ENCODE measurements at regions not wholly inside any gene's neighbourhood (a gene's known extent, or its start where the extent isn't known, plus 50 kb on each side); places are given as distances from the start of the nearest gene placed in this dataset.

DNA sequence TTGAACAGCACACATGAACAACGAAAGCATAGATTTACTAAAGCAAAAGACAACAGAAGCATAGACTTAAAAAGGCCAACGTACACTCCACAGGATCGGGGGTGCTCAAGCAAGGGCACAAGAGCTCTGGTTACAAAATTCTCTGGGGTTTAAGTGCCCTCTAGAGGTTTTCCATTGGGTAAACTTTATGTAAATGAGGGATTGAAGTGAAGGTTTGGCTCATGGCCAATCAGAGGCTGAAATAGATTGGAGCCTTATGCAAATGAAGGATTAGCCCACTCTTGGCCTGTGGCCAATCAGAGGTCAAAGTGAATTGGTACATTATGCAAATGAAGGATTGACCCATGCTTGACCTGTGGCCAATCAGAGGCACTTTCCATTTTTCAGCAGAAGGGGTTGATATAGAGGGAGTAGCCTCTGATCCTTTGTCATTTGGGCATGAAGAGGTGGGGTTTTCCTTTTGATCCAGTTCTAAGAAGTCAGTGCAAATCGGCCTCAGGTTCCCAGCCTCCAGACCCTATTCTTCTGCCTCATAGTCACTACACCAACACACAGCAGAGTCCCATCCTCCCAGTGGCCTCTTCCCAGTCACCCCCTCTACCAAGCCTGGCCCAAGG is 244.9 kb downstream of the THBS2 start:
- TF ChIP-seq, protein P1, sequence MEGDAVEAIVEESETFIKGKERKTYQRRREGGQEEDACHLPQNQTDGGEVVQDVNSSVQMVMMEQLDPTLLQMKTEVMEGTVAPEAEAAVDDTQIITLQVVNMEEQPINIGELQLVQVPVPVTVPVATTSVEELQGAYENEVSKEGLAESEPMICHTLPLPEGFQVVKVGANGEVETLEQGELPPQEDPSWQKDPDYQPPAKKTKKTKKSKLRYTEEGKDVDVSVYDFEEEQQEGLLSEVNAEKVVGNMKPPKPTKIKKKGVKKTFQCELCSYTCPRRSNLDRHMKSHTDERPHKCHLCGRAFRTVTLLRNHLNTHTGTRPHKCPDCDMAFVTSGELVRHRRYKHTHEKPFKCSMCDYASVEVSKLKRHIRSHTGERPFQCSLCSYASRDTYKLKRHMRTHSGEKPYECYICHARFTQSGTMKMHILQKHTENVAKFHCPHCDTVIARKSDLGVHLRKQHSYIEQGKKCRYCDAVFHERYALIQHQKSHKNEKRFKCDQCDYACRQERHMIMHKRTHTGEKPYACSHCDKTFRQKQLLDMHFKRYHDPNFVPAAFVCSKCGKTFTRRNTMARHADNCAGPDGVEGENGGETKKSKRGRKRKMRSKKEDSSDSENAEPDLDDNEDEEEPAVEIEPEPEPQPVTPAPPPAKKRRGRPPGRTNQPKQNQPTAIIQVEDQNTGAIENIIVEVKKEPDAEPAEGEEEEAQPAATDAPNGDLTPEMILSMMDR (IDR thresholded peaks at IDR 0.05), result no peak
- TF ChIP-seq TFCP2L1 (CRISPR knock-in tag; IDR thresholded peaks at IDR 0.05), result no peak

Data from A549 (cell line).